ENCODE measurements at regions not wholly inside any gene's neighbourhood (a gene's known extent, or its start where the extent isn't known, plus 50 kb on each side); places are given as distances from the start of the nearest gene placed in this dataset.

DNA sequence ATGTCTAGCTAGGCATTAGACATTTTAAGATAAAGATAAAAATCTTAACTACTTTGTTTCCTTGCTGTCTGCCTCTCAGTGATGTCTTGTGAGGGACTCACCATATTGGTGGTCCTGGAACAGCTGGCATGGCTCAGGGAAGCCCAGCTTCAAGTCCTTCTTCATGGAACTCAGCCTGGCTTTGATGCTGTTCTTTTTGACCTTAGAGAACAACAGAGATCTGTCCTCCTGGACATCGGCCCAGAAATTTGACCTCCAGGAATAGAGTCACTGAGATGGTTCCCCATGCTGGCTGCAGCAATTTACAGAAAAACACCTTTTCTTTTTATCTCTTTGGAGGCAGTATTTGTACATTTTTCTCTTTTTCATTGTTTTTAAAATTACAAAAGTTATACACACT, 235.5 kb upstream of the WWC1 start:
- no peak for TF ChIP-seq POLR2A (IDR thresholded peaks at IDR 0.05)
- TF ChIP-seq, protein P1, sequence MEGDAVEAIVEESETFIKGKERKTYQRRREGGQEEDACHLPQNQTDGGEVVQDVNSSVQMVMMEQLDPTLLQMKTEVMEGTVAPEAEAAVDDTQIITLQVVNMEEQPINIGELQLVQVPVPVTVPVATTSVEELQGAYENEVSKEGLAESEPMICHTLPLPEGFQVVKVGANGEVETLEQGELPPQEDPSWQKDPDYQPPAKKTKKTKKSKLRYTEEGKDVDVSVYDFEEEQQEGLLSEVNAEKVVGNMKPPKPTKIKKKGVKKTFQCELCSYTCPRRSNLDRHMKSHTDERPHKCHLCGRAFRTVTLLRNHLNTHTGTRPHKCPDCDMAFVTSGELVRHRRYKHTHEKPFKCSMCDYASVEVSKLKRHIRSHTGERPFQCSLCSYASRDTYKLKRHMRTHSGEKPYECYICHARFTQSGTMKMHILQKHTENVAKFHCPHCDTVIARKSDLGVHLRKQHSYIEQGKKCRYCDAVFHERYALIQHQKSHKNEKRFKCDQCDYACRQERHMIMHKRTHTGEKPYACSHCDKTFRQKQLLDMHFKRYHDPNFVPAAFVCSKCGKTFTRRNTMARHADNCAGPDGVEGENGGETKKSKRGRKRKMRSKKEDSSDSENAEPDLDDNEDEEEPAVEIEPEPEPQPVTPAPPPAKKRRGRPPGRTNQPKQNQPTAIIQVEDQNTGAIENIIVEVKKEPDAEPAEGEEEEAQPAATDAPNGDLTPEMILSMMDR (IDR thresholded peaks at IDR 0.05): no peak
